Gastrocnemius medialis (tissue), 4 donors: ENCODE measurements at regions not wholly inside any gene's neighbourhood (a gene's known extent, or its start where the extent isn't known, plus 50 kb on each side); places are given as distances from the start of the nearest gene placed in this dataset.
"Not testable (repeated sequence)": the region's sequence is repeated elsewhere in the genome, so short reads cannot be mapped to it uniquely, and the experiment has no call there.

ENCODE experiments used
- CTCF ChIP-seq, 5 experiments: fragments of 450-650 bp in 3 of 5; fragments of 200-600 bp in 2 of 5; sonication (generic) in 2 of 5; IDR thresholded peaks in 4 of 5; conservative IDR thresholded peaks in 1 of 5; 1 replicate in 4 of 5; 2 replicates in 1 of 5; pipeline ENCODE4 v1.5.1; 2016 to 2019; ENCODE audit warnings: antibody characterized with exemption in 5 of 5, mild to moderate bottlenecking in 3 of 5, moderate library complexity in 3 of 5
- POLR2A ChIP-seq, 2 donors: fragments of 450-650 bp; IDR thresholded peaks; one replicate each; pipeline ENCODE4 v1.6.1; 2017; ENCODE audit warnings: antibody characterized with exemption in 2 of 2, mild to moderate bottlenecking in 2 of 2, moderate library complexity in 2 of 2

GRCh38 chr20:30393523-30393922 lies 863.9 kb upstream of the DEFB115 start:
- TF ChIP-seq POLR2A (IDR thresholded peaks at IDR 0.05); CTCF (IDR thresholded peaks at IDR 0.05 in 4 of 5, conservative IDR thresholded peaks at IDR 0.05 in 1 of 5): not testable (repeated sequence)
